NCI-H2081 treated with DMSO at 0.1 percent for 48 hours (cell line): ENCODE measurements at regions not wholly inside any gene's neighbourhood (a gene's known extent, or its start where the extent isn't known, plus 50 kb on each side); places are given as distances from the start of the nearest gene placed in this dataset.

Experiments used
- DNase-seq: peaks from one replicate; lab custom pipeline; 2025; lab: John Stamatoyannopoulos, UW

DNA sequence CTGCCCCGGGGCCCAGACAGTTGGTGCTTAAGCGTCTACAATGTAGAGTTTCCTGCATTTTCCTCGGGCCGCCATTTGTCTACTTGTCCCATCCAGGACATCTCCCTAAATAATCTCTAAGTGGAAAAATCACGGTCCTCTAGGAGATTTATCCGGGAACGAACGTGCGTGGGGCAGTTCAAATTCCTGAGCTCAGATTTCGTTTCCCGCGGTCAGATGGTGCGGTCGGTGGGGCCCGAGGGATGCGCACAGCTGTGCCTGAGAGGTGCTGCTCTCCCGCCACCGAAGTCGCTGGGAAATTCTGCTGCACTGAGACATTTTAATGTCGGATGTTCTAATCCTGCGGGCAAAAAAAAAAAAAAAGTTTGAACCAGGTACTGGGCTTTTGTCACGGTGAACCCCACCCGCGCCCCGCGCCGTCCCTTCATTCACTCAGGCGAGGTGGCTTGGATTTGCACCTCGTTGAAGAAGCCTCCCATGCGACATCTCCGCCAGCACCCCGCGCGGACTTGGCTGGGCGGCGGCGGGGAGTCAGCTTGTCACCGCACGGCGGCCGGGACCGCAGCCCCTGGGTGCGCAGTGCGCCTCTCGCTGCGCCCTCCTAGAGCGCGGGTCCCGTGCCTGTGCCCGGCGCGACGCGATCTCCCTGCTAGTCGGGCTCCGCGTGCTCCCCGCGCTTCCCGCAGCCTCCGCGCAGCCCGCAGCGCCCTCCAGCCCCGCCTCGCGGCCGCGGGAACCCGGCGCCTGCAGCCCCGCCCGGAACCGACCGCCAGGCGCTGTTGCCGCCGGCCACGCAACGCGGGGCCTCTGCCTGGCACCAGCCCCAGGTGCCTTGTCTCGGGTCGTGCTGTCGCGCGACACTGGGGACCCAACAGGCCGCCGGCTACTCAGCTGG is 191.9 kb upstream of the TCF4 start:
- no peak for DNase-seq

DNA sequence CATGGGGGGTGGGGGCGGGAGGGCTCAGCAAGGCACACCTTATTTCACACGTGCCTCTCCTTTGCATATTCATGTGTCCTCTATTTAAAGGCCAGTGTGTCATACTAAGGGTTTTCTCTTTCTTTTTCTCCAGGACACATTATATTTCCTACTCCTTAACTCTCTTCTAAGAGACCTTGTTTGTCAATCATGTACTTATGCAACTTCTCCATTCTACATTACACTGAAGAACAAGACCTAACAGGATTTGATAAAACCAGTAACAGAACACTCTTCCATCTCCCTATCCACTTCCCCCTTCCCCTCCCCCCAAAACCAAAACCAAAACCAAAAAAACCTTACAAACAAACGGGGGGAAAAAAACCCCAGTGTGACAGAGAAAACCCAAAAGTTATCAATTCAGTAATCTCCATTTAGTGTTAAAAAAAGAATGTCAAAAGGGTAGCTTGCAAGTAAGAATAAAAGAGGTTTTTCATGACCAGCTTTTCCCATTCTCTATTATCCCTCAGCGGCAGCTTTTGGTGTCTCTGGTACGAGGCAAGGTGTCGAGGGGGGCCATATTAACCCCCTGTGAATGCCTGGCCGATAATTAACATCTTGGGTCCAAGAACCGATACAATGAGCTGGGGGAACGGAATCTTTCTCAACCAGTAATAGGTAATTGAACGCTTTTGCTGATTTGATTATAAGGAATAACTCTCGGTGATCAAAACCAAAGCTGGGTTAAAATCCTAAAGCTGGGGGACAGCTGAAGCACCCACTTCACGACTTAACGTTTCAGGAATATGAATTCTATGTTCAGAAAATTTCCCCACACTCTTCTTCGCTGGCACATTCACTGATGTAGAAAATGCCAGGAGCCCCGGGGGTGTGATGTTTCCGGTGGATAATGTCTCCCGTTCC is 191.0 kb upstream of the TCF4 start:
- DNase-seq, result no peak

DNA sequence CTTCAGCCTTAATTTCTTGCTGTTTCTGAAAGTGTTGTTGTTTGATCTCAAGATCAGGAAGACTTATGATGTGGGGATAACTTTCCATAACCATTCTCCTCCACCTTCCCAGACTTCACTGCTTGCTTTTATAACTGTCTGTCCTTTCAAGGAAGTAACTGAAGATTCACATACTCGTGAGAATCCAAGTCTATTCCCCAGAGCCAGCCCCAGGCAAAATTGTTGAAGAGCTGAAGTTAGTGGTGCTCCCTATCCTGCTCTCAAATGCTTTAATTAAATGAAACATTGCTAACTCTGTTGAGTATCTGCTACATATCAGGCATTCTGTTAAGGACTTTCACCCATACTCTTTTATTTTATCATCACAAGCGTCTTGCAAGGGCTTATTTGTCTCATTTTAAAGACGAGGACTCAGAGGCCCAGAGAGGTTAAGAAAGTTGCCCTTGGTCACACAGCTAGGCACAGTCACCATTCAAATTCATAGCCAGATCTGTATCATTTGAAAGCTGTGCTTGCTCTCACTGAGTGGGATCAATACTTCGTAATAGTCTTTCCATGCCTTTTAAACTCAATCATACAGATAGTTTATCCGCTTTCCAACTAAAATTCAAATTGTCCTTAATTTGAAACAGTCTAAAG is 189.8 kb upstream of the TCF4 start:
- no peak for DNase-seq

DNA sequence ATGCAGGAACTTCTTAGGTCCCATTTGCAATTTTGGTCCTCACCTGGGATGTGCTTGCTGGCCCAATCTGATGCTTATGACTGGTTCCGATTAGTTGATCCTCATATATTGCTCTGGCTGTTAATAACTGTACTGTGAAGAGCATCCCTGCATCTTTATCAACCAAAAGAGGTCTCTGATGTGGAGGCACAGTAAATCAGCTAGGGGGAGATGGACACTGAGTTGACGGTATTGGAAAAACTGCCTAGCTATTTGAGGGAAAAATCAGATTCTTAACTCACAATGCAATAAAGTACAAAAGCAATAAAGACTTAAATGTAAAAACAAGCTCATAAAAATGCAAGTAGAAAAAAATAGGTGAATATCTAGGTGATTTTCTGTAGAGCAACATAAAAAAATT is 188.0 kb upstream of the TCF4 start:
- DNase-seq, result no peak

DNA sequence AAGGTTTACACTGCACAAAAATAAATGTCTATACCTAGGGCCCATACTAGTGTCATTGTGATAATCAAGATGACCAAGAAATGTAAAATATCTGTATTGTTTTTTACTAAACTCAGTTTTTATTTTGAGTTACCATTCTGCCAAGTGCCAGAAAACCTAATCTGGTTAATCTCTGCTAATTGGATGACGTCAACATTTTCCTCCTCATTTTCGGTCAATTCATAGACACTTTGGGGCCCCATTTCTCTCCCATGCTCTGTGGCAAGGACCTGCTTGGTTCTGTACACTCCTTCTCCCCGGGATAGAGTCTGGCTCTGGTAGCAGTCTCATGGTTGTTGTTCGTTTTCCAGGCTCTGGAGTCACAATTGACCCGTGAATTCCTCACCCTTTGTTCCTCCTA is 186.5 kb upstream of the TCF4 start:
- DNase-seq, result no peak

DNA sequence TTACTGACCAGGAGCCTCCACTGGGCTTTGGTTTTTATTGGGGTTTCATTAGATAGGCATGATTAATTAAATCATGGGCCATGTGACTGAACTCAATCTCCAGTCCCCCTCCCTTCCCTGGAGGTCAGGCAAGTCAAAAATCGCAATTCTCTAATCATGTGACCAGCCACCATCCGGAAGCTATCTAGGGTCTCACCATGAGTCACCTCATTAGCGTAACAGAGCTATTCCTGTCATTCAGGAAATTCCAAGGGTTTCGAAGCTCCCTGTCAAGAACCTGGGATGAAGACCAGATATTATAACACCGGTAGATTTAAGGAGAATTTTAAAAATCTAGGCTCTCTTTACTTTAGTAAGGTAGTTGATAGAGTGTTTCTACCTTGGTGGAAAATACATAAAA is 180.3 kb upstream of the TCF4 start:
- no peak for DNase-seq

DNA sequence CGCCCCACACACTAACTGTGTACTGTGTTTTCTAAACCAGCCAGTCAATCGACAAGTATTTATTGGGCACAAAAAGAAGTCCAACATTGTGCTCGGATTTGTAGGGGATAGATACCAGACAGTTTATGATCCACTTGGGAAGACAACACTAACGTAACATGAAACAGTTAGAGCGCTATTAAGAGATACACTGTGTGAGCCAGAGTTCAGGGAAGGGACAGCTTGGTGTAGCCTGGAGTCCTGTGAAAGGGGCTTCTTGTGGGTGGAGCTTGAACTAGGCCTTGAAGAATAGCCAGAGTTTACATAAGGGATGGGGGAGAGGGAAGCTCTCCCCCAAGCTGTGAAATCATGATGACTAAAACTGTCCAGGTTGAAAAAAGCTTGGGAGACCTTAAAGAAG is 176.4 kb upstream of the TCF4 start:
- DNase-seq, result no peak

DNA sequence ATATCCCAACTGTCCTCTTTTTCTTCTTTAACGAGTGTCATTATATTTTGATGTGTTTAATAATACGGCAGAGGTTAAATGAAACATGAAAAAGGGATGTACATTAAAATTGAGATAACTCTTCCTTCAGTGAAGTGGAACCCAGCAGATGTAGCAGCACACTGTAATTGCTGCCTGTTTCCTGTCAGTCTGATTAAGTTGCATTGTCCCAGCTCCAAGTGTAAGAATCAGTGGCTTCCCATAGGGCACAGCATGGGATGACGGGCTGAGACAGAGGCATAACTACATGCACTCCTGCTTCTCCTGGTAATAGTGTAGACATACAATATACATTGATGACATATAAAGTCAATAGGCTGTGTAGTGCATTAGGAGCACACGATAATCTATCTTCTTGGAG is 175.8 kb upstream of the TCF4 start:
- peak; percentile 13 for DNase-seq

DNA sequence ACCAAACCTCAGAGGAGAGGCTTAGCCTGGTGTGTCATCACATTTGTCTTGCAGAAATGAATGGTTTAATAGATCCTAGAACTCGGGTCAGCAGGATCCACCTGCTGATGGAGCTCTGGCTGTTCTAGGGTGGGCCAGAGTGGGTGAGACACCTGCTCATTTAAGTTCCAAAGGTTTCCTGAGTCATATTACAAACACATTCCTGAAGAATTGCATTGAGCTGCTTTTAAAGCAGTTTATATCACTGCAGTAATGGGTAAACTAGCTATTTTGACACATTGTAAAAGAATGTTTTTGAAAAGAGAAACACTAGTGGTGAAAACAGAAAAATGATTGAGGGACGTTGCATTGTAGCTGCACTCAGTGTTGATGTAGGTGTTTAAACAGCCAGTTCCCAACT is 175.3 kb upstream of the TCF4 start:
- DNase-seq, result no peak

DNA sequence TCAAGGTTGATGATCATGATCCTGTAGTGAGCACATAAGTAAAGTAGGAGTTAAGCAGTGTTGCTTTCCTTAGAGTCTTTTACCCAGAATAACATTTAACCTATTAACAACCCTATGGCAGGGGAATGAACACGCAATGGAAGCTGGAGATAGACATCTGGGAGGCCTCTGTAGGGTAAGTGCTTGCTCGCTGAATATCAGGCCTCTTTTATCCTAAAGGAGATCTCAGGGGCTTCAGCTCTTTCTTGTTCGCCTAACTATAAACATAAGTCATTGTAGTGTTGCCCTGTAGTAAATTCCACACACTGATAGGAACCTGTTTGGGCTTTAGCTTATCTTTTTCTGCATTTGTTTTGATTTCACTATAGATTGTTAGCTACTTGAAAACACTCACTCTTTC is 174.4 kb upstream of the TCF4 start:
- no peak for DNase-seq

DNA sequence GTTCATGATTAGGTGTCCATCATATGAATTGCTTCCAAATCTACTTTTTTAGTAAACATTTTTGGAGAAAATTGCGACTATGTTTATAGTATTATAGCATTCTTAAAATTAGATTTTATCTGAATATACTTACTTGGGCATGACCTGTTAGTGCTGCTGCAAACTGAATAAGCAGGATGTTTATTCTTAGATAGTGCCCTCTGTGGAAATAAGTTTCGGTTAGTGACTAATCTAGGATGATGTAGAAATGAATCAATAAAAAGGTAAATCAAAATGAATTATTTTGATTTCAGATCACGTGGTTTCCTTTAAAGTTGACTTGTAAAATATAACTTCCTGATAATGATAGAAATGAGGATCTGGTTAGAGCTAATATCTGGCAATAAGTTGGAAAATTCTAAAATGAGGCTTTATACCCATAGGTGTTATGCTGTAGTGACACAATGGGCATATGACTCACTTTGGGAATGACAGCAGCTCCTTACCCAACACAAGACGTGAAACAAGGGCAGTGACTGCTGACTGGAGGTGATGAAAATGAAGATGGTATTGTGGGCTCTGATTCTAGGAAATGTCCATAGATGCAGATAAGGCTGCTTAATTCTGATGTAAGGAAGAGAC is 165.8 kb upstream of the TCF4 start:
- no peak for DNase-seq

DNA sequence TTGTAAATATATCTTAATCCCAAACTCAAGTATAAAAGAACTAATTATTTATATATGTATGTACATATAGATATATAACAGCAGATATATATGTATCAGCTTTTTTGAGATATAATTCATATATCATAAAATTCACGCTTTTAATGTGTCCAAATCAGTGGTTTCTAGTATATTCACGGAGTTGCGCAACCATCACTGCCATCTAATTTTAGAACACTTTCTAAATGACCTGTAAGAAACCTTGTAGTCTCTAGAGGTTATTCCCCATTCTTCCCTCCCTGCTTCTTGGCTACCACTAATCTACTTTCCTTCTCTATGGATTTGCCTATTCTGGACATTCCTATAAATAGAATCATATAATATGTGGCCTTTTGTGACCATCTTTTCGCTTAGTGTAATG is 163.5 kb upstream of the TCF4 start:
- no peak for DNase-seq

DNA sequence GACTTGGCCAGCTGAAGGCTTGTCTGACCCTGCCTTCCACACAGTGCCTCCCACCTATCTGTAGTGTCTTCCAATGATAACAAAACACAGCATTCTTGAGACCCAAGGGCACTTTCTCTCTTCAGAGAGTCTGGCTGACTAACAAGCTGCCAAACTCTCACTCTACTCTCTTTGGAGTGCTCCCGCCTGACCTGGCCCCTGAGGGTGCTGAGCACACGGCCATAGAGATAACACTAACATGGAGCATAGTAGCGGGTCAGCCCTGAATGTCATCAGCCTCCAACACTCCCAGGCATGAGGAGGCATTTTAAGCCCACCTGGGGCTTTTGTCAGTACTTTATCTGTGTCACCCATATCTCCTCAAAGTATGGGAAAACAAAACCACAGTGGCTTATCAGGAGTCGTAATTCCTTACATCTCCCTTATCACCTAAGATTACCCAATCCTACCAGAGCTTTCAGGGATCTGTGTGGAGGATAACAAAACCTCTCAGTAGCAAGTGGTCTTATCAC is 160.3 kb upstream of the TCF4 start:
- DNase-seq, result no peak

DNA sequence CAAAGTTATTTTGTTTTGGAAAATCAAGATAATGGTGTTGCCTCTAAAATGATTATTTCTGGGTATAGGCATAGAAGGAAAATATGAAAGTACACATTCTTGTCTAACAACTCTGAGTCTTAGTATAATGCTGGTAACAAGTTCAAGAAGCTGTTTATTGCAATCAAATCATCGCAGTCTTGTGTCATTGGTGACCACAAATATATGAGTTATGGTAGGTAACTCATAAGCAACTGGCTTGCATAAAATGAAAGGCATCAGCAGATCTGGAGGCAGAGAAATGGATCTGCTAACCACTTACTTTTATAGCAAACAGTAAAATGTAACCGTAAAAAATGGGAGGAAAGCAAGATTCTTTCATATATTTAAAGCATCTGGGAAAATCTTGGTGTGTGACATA is 156.2 kb upstream of the TCF4 start:
- DNase-seq, result no peak

DNA sequence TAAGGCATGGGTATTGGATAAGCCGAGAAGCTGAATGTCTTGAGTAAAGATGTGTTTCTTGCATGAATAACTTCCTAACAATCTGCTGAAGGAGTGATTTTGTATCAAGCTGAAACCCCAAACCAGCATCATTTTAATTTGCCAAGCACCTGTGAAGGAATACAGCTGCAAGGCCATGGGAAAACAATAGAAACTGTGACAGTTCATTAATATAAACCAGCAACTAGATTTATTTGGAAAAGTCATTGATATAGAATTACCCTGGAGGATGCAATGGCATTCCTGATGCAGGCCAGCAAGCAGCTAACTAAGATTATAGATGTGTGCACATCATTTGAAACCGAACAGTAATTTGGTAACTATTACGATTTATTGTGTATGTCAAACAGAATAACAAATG is 155.7 kb upstream of the TCF4 start:
- no peak for DNase-seq

DNA sequence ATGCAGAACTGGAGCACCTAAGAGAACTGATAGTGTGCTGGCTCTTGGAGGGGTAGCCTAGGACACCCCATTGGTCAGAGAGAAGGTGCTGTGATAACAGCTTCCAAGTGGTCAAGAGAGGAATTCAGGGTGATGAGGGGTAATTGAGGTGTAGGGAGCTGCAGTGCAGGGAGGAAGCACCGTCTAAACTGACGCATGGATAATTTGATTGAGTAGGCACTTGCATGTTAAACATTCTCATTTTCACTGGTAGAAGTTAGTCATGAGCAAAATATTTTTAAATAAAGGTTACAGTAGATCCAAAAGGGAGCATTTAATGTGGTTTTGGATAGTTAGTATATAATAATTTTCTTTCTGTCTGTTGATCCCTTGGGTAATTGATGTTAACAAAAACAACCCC is 155.1 kb upstream of the TCF4 start:
- DNase-seq, result no peak

DNA sequence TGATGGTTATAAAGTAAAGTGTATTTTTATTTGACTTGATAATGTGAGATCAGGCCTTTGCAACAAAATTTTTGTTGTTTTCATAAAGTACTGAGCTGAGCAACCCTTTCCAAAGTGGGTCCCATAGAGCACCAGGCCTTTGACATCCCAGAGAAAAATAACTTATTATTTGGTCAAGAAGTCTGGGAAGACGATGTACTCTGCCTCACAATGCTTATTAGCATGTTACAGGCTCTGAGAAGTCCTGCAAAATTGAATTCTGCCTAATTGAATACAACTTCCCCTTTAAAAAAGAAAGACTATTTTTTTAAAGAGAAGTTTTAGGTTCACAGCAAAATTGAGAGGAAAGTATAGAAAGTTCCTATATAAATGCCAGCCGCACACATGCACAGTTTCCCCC is 151.5 kb upstream of the TCF4 start:
- no peak for DNase-seq

DNA sequence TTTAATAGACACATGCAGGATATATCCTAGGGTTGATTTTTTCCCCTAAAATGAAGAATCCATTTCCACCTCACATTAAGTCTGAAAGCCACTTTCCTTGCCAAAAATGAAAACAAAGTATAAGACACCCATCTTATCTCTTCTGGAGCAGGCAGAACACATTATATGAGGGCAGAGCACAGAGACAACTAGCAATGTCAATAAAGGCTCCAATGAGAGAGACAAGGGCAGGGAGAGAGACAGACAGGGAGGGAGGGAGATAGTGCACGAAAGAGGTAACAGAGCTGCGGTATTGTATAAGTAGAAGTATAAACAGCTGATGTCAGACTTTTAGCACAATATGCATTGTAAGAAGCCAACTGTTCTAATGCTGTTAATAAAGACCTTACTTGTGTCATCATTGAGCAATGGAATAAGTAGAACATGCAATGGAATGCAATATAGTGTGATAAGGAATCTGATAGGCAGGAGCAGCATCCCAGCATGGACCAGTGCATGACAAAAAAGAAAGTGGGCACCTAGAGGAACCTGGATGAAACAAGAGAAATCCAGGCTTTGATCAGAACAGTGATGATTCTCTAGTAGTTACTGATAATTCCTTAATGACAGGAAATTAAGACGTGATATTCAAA is 150.6 kb upstream of the TCF4 start:
- no peak for DNase-seq

DNA sequence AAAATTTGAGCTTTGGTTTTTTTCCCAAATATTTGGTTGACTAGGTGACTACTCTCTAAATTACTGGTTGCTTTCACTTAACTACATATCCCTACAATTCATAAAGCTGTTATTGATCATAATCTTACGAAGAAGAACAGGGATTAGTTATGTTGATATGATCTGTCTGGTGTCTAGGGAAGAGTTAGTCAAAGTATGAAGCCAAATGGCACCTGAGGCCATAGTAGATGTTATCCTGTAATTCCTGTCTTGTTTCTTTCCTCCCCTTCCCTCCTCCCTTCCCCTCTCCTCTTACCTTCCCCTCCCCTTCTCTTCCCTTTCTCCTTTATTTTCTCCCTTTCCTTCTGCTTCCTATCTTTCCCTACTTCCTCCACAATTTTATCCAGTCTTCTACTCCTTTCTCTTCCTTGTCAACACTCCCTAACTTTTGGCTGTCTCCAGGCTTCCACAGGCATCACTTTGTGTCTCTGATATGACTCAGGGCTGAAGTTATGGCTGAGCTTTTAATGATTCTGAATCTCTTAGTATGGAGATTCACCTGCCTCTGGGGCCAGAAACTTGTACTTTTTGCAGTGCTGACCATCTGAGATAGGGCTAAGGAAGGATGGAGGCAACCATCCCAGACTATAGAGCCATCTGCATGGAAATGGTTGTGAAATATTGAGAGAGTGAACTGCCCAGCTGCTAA is 149.9 kb upstream of the TCF4 start:
- DNase-seq, result no peak

DNA sequence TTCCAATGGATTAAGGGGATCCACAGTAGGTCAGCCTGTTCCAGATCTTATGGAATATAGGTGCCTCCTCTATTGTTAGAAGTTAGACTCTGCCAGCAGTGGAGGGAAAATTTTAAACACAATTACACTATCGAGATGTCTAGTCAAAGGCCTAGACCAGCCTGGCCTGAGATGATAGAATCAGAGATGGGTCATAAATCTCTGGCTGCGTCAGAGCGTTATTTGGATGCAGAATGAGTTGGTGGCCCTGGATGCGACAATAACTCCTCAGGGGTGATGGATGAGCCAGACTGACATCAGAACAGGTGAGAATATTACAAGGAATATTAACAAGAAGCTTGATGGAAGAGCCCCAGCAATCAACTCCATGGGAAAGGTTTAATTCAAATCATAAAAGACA is 149.3 kb upstream of the TCF4 start:
- DNase-seq, result no peak

DNA sequence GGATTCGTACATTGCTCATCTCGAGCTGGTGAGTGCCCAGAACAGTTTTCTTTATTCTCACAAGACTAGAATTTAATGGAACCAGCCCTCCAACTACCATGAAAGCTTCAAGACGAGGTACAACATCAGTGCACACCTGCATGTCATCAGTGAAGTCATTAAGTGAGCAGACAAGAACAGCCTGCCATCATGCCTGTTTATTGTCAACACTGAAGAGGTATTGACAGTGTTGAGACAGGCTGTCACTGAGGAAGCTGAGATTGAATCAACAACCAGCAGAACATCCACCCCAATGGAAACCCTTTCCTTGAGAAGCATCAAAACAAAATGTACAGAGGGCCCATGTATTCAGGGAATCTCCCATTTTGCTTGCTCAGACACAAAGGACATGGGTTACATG is 148.0 kb upstream of the TCF4 start:
- no peak for DNase-seq
